Stimulated activated CD8-positive, alpha-beta memory T cell treated with anti-CD3 and anti-CD28 coated beads, Interleukin-7, amount 100 ng/mL, for 1 hour (primary cell): ENCODE measurements at regions not wholly inside any gene's neighbourhood (a gene's known extent, or its start where the extent isn't known, plus 50 kb on each side); places are given as distances from the start of the nearest gene placed in this dataset.

Experiments
- DNase-seq, 2 donors: peaks; one replicate each; pipeline ENCODE4 v3.0.0-alpha.2; 2020; ENCODE audit warnings: low read depth in 2 of 2

GRCh38 chr16:80489173-80489572, 51.6 kb upstream of the DYNLRB2 start:
- DNase-seq = no peak

DNA sequence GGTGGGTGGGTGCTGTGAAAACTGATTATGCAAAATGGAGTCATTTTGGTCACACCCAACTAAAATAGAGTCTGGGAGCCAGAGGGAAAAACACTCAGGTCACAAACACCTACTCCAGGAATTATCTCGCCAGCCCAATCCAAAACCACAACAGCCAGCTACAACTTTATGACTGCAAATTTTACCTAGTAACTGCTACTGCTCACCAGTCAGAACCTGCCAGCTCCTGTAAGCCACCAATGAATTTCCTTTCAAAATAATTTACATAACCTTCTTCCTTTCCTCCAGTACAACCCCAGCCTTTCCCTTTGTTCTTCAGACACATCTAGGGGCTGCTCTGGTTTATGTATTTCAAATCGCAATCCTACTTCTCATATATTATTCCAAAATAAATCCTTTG, 52.6 kb upstream of the DYNLRB2 start:
- DNase-seq = no peak

GRCh38 chr16:80480664-80481063, 60.1 kb upstream of the DYNLRB2 start:
- DNase-seq = no peak

GRCh38 chr16:80477838-80478237, 63.0 kb upstream of the DYNLRB2 start:
- DNase-seq = no peak

GRCh38 chr16:80468029-80468428, 72.8 kb upstream of the DYNLRB2 start:
- no peak for DNase-seq

- DNase-seq = peak in 1 of 2 donors; percentile 25
Observed at GRCh38 chr16:80466024-80466987, 74.5 kb upstream of the DYNLRB2 start.

DNA sequence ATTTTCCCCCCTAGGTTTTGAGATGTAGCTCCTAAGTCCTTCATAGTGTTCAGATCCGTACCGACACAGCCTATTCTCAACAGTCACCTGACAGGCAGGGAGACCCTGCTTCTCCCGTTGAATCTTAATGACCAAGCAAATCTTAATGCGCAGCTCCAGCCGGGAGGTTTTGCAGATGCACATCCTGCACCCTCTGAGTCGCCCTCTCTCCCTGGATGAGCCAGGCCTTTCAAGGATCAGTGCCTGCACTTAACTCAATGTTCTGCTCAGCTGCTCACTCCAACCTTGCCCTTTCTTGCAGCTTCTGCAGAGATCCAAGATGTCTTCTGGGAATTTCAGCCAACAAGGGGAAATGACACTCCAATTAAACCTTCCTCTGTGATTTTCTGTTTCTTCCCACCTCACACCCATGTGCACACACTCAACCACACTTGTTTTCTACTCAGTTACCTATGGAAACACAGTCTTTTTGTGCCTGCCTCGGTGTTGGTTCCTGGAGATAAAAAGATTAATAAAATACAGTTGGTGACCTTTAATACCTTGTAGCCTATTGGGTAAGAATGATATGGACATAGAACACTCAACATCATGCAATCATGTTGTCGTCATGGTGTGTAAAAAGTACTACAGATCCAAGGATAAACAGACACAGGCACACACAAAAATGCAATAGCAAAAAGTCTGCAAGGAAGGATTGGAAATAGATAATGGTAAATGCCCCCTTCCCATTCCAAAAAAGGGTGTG, 76.9 kb upstream of the DYNLRB2 start:
- no peak for DNase-seq

DNA sequence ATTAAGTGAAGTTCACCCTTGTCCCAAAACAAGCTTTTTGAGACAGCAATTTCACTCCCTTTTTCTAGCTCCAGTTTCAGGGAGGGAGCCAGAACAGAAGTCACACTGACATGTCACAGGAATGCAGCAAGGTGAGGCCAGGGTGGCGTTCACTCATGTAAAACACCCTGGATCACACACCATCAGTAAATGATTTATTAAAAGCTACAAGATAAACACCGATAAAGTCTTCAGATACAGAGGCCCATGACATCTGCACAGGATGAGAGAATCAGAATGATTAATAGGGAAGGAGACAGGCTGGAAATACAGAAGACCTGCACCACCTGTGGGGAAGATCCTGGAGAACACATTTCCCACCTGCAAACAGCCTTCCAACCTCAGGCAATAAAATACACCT, 77.5 kb upstream of the DYNLRB2 start:
- DNase-seq = no peak

GRCh38 chr16:80462917-80463316, 77.9 kb upstream of the DYNLRB2 start:
- no peak for DNase-seq

DNA sequence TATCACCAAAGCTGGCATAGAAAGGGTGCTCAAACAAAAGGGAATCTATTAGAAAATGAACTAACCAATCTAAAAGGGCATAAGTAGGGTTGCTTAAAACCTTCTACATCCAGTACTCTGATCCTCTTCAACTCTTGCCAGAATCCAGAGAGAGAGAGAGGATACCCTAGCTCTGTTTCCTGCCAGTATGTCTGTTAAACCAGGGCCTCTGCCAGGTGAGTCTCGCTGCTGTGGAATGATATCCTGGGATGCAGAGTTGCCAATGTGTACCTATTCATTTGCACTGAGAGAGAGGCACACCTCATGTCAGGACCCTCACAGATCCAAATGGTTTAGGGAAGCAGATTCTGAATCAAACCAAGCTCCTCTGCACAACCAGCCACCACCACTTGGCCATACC, 79.8 kb upstream of the DYNLRB2 start:
- no peak for DNase-seq

DNA sequence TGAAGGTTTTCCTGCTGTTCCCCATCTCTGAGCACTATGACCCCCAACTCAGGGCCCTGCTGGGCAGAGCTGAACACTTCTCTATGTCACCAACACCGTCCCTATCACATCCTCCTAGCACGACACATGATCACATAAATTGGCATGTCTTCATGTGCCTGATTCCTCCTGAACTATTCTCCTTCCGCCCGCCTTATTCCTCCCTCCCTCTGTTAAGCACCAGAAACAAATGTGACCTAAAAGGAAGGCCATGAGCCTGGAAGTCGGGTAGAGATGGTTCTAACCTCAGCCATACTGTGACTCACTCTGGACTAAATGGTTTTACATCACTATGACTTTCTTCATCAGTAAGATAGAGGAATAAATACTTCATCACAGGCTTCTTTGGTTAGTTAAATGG, 80.8 kb upstream of the DYNLRB2 start:
- no peak for DNase-seq

DNA sequence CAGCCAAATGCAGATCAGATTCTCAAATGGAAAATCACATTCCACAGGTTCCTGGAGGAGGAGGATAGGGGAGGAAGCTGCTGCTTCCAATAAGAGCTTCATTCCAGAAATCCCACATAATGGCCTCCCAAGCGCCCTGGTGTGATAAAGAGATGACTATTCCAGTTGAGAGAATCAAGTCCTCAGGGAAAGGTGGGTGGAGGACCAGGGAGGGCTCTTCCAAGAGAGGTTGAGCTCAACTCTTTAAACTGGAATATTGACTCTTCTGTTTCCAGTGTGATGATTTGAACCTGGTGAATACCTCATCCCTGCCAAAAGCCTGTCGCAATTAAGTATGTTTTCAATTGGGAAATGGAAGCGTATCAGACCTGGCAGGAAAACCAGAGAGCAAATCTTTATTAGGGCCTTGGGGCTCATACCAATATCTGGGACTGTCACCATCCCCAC, 81.4 kb upstream of the DYNLRB2 start:
- no peak for DNase-seq

- no peak for DNase-seq
Observed at GRCh38 chr16:80457871-80458270, 82.9 kb upstream of the DYNLRB2 start.

- no peak for DNase-seq
Observed at GRCh38 chr16:80454802-80455201, 86.0 kb upstream of the DYNLRB2 start.

GRCh38 chr16:80449392-80449791, 91.4 kb upstream of the DYNLRB2 start:
- DNase-seq = no peak

- DNase-seq = no peak
Observed at GRCh38 chr16:80447241-80447640, 93.6 kb upstream of the DYNLRB2 start.

- DNase-seq = no peak
Observed at GRCh38 chr16:80442779-80443178, 98.0 kb upstream of the DYNLRB2 start.

- no peak for DNase-seq
Observed at GRCh38 chr16:80441935-80442334, 98.9 kb upstream of the DYNLRB2 start.

GRCh38 chr16:80440667-80441066, 100.1 kb upstream of the DYNLRB2 start:
- no peak for DNase-seq

GRCh38 chr16:80437707-80438106, 103.1 kb upstream of the DYNLRB2 start:
- no peak for DNase-seq

DNA sequence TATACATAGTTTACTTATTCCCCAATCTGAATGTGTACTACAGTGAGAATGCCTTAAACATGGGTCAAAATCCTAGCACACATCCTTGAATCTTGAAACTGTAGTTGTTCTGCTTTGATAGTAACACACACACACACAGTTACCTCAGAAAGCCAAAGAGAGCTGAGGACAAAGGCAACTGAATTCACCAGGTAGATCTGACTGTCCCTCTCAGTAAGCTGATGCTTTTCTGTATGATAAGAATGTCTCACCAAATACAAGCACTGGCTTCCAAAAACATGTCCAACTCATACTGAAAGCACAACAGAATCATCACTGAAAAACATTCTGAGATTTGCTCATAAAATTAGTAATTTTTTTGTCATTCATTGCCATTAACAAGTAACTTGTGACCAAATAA, 104.3 kb upstream of the DYNLRB2 start:
- DNase-seq = no peak

DNA sequence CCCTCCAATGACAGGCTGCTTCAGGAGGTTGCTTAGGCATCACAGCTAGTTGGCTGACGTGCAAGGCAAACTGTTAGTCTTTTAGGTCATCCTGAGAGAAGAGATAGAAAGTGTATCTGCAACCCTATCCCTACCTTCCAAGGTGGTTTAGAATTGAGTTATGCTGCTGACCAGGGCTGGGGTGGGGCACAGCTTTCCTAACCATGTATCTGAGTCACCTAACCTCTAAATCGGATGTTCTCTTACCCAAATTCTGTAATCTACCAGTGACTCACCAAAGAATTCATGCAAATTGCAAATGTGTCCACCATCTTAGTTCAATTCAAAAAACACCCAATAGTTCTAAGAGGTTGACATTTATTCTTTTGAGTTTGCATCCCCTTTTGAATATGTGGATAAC, 107.2 kb upstream of the DYNLRB2 start:
- no peak for DNase-seq

DNA sequence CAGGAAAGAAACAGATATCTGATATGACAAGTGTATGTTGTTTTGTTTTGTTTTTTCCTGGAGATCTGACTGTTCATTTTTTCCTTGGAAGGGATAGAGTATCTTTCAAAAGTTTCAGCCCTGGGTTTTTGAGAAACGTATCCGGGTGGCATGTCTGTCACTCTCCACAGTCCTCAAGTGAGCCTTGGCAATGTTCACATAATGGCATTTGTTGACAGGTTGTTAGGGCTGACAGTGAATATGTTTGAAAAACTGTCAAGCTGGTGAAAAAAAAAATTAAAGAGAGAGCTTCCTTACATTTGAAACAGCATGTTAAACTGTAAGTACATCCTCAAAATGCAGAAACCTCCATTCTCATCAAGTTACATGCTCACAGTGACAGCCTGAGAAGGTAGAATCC, 113.0 kb upstream of the DYNLRB2 start:
- DNase-seq = no peak
